ENCODE measurements at regions not wholly inside any gene's neighbourhood (a gene's known extent, or its start where the extent isn't known, plus 50 kb on each side); places are given as distances from the start of the nearest gene placed in this dataset.

DNA sequence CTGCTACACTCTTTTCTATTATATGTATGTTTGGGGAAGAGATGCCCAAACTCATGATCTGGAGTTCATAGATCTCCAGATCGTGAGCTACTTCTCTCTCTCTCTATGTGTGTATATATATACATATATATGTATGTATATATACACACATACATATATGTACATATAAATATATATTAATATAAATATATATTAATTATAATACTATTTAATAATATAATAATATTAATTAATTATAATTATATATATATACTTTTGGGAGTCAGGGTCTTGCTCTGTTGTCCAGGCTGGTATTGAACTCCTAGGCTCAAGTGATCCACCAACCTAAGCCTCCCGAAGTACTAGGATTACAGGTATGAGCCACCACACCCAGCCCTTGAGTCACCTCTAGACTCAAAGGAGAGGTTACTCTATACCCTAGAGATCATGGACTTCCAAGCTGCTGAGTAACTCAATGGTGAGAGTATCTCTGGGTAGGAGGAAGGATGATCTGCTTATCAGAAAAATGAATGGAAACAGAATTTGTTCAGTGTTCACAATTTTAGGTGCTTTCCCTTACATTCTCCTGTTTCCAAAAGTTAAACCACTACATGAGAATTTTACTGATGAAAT, 463.5 kb upstream of the TRIB2 start:
- Histone ChIP-seq H3K9me3 (no peaks in the 10 kb centered on the region), H3K27ac (no peak overlapping the region), H3K27me3 (no peaks in the 10 kb centered on the region), H3K4me1 (no peaks in the 10 kb centered on the region), H3K4me3 (no peak overlapping the region), H3K36me3 (no peaks in the 10 kb centered on the region)
- TF ChIP-seq, protein P1, sequence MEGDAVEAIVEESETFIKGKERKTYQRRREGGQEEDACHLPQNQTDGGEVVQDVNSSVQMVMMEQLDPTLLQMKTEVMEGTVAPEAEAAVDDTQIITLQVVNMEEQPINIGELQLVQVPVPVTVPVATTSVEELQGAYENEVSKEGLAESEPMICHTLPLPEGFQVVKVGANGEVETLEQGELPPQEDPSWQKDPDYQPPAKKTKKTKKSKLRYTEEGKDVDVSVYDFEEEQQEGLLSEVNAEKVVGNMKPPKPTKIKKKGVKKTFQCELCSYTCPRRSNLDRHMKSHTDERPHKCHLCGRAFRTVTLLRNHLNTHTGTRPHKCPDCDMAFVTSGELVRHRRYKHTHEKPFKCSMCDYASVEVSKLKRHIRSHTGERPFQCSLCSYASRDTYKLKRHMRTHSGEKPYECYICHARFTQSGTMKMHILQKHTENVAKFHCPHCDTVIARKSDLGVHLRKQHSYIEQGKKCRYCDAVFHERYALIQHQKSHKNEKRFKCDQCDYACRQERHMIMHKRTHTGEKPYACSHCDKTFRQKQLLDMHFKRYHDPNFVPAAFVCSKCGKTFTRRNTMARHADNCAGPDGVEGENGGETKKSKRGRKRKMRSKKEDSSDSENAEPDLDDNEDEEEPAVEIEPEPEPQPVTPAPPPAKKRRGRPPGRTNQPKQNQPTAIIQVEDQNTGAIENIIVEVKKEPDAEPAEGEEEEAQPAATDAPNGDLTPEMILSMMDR (IDR thresholded peaks at IDR 0.05) = no peak
- intact Hi-C loops (cut with DNase I) = no loop called here
- DNase-seq (no peak), ATAC-seq (no peak)

DNA sequence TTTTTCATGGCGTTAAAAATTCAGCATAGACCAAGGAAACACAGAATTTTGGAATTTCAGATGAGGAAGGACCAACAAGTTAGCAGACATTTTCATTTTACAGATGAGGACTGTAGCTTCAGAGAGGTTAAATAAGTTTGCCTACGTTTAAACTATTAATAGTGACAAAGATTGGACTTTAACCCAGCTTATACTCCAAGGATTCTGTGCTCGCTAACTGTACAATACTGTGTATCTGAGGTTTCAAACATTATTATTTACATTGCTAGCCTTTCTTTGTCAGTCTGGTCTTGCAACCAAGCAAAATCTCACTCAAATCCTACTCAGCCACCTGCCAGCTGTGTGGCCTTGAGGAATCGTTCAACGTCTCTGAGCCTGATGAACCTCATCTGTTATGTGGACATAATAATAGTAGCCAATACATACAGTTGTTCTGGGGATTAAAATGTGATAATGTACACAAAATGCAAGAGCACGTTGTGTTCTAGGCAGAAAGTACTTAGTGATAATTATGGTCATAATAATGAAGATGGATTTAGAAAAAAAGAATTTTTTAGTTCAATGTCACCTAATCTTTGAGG, 462.4 kb upstream of the TRIB2 start:
- ATAC-seq (no peak), DNase-seq (no peak)
- TF ChIP-seq, protein P1 (IDR thresholded peaks at IDR 0.05) = no peak
- H3K4me3 ChIP-seq = no peak overlapping the region
- H3K9me3 ChIP-seq = no peaks in the 10 kb centered on the region
- H3K36me3 ChIP-seq = no peaks in the 10 kb centered on the region
- intact Hi-C loops (cut with DNase I) = no loop called here
- H3K4me1 ChIP-seq = no peaks in the 10 kb centered on the region
- no peaks in the 10 kb centered on the region for H3K27me3 ChIP-seq
- H3K27ac ChIP-seq = no peak overlapping the region

GRCh38 chr2:12256206-12256605, 460.5 kb upstream of the TRIB2 start:
- TF ChIP-seq, protein P1 (IDR thresholded peaks at IDR 0.05) = no peak
- Histone ChIP-seq H3K9me3 (no peaks in the 10 kb centered on the region), H3K27me3 (no peaks in the 10 kb centered on the region), H3K4me3 (no peak overlapping the region), H3K36me3 (no peaks in the 10 kb centered on the region), H3K27ac (no peak overlapping the region), H3K4me1 (no peaks in the 10 kb centered on the region)
- DNase-seq = no peak
- ATAC-seq = no peak
- intact Hi-C loops (cut with DNase I) = no loop called here

DNA sequence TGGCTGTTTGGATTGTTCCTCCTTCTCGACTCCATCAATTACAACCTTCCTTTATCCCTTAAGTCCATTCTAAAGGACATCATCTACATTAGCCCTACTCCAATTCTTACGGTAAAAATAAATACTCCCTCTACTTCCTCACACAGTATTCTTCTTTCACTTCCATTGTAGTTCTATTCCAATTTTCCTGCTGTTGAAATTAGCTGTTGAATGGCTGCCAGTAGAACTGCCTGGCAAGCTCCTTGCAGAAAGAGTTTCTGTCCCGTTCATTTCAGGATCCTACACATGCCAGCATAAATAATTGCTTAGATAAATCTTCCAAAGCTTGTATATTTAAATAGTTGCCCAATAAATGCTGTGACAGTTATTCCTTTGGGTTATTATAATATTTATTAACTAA, 459.3 kb upstream of the TRIB2 start:
- intact Hi-C loops (cut with DNase I) = no loop called here
- ATAC-seq = no peak
- DNase-seq = no peak
- TF ChIP-seq, protein P1 (IDR thresholded peaks at IDR 0.05) = no peak
- no peak overlapping the region for H3K4me3 ChIP-seq
- H3K27me3 ChIP-seq = no peaks in the 10 kb centered on the region
- H3K36me3 ChIP-seq = no peaks in the 10 kb centered on the region
- H3K27ac ChIP-seq = no peak overlapping the region
- H3K4me1 ChIP-seq = peaks cover 3% of the 10 kb centered on the region
- H3K9me3 ChIP-seq = no peaks in the 10 kb centered on the region

- DNase-seq (no peak), ATAC-seq (no peak)
- TF ChIP-seq, protein P1 (IDR thresholded peaks at IDR 0.05) = no peak
- H3K27ac ChIP-seq = no peak overlapping the region
- no peaks in the 10 kb centered on the region for H3K36me3 ChIP-seq
- H3K27me3 ChIP-seq = no peaks in the 10 kb centered on the region
- peaks cover 4% of the 10 kb centered on the region for H3K4me1 ChIP-seq
- H3K4me3 ChIP-seq = no peak overlapping the region
- intact Hi-C loops (cut with DNase I) = no loop called here
- no peaks in the 10 kb centered on the region for H3K9me3 ChIP-seq
Observed at GRCh38 chr2:12259493-12259892, 457.2 kb upstream of the TRIB2 start.
